SH-SY5Y (cell line): ENCODE measurements at regions not wholly inside any gene's neighbourhood (a gene's known extent, or its start where the extent isn't known, plus 50 kb on each side); places are given as distances from the start of the nearest gene placed in this dataset.

Experiments
- GATA2 ChIP-seq: IDR thresholded peaks from 2 replicates; pipeline ENCODE4 v1.6.1; 2011; ENCODE audit warnings: mild to moderate bottlenecking, low read depth, low read length
- GATA3 ChIP-seq: IDR thresholded peaks from 2 replicates; pipeline ENCODE4 v1.6.1; 2011; ENCODE audit warnings: low read depth, mild to moderate bottlenecking, low read length, moderate library complexity

GRCh38 chr6:137944793-137945498 lies 77.9 kb downstream of the TNFAIP3 start:
- TF ChIP-seq GATA3 (no peak), GATA2 (no peak)
